ENCODE measurements at regions not wholly inside any gene's neighbourhood (a gene's known extent, or its start where the extent isn't known, plus 50 kb on each side); places are given as distances from the start of the nearest gene placed in this dataset.

- TF ChIP-seq POLR2A (IDR thresholded peaks at IDR 0.05; ENCODE audit: control extremely low read depth in 1 of 2, low read depth in 2 of 2, low read length in 2 of 2) (no peak), CTCF (IDR thresholded peaks at IDR 0.05; ENCODE audit: control extremely low read depth in 1 of 3, insufficient read depth in 1 of 3, low read depth in 1 of 3, low read length in 3 of 3) (no peak), CBX8 (IDR thresholded peaks at IDR 0.05; ENCODE audit: borderline replicate concordance, low read depth, low read length) (no peak), CHD2 (IDR thresholded peaks at IDR 0.05; ENCODE audit: low read length) (no peak), TAF1 (IDR thresholded peaks at IDR 0.05; ENCODE audit: low read depth, low read length) (no peak), YY1 (IDR thresholded peaks at IDR 0.05; ENCODE audit: low read depth, low read length) (no peak), MAX (IDR thresholded peaks at IDR 0.05) (no peak), SP4 (IDR thresholded peaks at IDR 0.05; ENCODE audit: low read length) (no peak), CHD1 (IDR thresholded peaks at IDR 0.05; ENCODE audit: low read depth, low read length) (no peak), MAFK (IDR thresholded peaks at IDR 0.05; ENCODE audit: low read depth, low read length) (no peak), EP300 (IDR thresholded peaks at IDR 0.05; ENCODE audit: borderline replicate concordance in 1 of 2, low read depth in 2 of 2, low read length in 2 of 2) (no peak), SRF (IDR thresholded peaks at IDR 0.05; ENCODE audit: low read depth, low read length) (no peak), ZNF274 (IDR thresholded peaks at IDR 0.05; ENCODE audit: borderline replicate concordance, extremely low read depth, low read length) (no peak)
Observed at GRCh38 chr17:70786081-70786480, 616.7 kb downstream of the KCNJ2 start.
